HG03045 (cell line): ENCODE measurements at regions not wholly inside any gene's neighbourhood (a gene's known extent, or its start where the extent isn't known, plus 50 kb on each side); places are given as distances from the start of the nearest gene placed in this dataset.

Experiments
- ATAC-seq: cut with Tn5 transposase; IDR thresholded peaks from one replicate; pipeline ENCODE4 v1.9.1; 2021; ENCODE audit warnings: mild to moderate bottlenecking, moderate library complexity; ENCODE audit not compliant: unreplicated experiment

DNA sequence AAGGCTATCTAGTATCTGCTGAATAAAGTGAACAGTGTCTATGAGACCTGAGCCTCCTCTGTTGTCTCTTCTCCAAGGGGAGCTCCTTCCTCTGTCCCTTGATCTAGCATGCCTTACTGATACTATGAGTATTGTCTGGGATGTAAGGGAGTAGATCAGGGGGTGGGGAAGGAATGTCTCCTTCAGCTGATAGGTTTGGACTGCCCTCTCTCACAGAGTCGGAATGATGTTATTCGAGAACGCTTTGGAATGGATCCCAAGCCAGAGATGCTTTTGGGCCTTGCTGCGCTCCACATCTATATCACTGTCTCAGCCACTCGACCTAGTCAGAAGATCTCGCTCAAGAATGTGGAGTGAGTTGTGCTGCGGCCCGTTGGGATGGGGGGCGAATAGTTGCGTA, 68.3 kb upstream of the PRPS1 start:
- no peak for ATAC-seq

DNA sequence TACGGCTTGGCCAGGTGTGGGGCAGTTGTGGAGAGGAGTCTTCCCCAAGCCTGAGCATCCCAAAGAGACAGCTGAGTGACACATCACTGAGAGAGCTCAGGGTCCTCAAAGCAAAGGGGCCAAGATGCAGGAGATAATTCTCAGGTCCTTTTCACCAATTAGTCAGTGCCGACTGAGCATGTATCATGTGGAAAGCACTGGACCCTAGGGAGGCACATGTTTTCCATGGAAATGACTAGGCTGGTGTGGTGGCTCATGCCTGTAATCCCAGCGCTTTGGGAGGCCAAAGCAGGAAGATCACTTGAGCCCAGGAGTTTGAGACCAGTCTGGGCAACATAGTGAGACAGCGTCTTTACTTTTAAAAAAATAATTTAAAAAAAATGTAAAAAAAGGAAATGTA, 67.3 kb upstream of the PRPS1 start:
- ATAC-seq, result no peak

DNA sequence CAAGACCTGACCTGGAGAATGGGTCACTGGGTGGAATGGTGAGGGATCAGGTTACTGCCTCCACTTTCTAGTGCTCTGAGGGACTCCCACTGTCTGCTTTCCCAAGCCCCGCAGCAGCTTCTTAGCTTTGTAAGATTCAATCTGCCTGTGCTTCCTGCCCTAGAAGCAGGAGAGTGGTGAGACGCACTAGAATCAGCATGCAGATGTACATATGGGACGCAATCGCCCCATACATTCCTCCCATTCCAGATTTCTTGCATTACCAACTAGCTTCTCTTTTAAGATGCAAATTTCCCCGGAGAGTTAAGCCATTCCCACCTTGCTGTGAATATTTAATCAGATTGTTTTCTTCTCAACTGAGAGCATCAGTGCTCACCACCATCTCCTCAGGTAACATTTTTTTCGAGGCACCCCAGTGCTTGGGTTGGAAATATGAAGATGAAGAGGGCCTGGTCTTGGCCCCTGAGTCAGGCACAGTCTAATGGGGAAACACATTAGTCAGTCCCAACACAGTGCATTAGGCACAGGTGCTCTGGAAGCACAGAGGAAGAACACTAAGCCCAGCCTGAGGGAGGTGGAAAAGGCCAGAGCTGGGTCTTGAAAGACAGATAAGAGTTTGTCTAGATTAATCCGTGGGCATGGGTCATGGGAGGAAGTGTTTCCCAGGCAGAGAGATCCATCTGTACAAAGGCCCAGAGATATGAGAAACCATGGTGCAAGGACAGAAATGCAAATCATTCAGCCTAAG, 66.7 kb upstream of the PRPS1 start:
- no peak for ATAC-seq

DNA sequence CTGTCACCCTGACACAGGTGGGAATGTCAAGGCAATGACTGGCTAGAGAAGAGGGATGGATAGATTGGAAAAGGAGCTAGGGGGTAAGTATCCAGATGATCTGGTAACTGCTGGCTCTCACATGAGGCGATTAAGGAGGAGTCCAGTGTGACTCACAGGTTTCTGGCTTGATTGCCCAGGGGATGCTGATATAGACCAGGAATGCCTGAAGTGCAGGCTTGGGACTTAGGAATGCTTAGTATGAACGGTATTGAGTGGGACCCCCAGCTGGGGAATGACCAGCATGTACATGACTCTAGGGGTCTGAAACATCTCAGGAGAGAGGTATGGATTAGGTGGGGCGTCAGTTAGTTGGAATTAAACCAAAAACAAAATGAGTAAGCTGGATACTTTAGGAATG, 65.8 kb upstream of the PRPS1 start:
- no peak for ATAC-seq

DNA sequence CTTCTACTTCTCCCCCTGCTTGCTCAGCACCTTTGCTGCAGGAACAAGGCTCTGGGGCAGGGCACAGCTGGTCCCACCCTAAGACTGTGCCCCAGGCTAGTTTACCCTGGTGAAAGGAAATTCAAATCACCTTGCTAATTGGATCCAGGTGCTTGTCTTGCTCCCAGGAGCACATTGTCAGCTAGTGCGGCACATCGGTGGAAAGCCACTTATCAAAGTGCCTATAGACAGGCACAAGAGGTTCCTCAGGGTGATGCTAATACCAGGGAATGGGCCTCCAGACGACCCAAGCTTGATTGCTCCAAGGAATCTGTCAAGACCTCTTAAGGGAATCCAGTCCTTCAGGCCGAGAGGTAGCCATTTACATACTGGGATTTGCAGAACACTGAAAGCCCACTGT, 64.5 kb upstream of the PRPS1 start:
- no peak for ATAC-seq

DNA sequence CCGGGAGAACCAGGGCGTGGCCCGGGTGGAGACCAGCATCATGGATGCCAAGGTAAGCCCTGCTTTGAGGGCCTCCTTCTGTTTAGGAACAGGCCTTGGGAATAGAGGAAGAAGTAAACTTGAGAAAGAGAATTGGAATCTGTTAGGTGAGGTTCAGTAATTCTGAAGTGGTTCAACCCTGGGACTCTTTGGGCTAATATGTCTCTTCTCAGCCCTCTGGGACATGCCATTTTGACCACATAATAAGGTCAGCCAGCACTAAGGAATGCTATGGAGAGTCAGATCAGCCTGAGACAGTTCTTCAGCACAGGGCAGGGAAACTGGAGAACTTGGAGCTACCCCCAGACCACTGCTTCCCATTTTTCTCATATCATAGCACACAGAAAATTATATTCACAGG, 63.3 kb upstream of the PRPS1 start:
- ATAC-seq, result no peak

DNA sequence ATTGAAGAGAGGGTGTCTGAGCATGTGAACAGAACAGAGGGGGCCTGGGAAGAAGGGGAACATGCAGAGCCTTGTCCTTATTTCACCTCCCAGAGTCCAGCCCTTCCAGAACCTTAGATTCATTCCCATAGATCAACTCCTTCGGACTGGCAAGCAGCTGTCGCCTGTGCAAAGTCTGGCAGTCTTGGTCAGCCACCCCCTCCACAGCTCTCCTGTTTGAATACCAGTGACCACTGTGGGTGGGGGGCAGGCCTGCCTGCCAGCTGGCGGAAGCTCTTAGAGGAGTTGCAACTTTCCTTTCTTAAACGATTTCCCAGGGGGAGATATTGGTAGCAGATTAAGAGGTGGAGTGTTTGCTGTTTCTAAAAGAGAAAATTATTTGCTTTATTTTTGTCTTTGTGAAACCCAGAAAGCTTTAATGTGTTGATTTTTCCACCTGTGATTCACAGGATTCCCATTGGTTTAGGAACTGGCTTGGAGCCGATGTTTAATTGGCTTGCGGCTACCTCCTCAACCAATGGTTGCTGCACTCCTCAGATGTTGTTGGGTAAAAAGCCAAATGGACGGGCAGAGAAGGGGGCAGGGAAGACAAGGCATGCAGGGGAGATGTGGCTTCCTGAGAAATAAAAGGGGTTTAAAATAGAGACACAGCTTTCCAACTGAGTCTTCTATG, 62.2 kb upstream of the PRPS1 start:
- ATAC-seq, result no peak

DNA sequence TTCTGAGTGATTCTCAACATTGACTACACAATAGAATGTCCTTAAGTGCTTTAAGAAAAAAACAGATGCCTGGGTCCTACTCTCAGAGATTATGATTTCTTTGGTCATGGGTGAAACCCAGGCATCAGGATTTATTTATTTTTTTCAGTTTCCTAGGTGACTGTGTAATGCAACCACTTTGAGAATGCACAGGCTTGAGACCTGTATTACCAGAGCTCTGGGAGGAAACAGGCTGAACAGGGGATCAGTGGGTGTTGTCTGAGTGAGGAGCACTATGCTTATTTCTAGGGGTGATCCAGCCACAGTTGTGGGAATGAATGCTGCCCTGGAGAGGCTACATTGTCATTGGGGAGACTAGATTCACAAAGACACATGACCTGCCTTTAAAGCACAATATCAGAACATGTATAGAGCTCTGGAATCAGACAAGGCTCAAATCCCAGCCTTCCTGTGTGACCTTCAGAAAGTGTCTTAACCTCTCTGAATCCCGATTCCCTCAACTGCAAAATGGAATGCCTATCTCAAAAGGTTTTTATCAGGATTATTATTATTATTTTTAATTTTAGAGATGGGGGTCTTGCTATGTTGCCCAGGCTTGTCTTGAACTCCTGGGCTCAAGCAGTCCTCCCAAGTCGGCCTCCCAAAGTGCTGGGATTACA, 61.6 kb upstream of the PRPS1 start:
- no peak for ATAC-seq

DNA sequence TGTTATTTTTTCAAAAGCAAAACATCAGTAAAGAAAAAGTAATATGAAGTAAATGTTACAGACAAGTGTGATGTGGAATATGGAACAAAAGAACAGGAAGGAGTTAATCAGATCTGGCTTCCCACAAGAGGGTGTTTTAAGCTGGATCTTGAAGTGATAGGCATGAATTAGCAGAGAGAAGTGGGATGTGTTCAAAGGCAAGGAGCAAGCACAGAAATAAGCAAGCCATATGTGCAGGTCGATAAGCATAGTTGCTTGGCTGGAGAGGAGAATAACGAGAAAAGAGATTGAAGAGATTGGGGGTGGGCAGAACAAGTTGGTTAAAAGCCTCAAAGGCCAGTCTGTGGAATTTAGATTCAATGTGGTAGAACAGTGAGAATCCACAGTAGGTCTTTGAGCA, 60.9 kb upstream of the PRPS1 start:
- ATAC-seq, result no peak

DNA sequence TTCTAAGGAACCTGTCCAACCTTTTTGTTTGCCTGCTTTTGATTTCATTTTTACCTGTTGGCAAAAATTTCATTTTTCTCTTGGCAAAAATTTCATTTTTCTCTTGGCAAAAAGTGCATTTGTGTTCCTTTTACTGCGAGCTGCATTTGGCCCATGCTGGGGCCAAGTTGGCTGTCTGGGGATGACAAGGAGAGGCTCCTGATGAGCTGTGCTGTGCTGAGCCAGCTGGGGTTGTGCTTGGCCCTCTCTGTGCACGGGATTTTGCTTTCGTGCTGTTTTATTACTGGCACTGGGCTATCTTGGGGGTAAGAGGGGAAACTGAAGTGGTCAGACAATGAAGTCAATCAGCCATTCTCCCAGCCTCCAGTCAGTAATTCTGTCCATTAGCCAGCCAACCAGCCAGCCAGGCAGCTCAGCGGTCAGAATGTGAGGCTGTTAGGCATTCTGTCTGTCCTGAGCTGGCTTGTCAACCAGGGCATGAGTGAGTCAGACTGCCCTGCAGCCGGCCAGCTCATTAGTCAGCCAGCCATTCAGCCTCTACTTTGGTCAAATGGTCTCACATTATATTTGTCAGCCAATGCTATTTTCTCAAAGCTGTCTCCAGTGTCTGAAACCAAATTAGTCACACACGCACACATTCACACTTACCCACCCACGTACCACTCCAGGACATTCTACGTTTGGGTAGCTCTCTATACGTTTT, 56.9 kb upstream of the PRPS1 start:
- no peak for ATAC-seq

DNA sequence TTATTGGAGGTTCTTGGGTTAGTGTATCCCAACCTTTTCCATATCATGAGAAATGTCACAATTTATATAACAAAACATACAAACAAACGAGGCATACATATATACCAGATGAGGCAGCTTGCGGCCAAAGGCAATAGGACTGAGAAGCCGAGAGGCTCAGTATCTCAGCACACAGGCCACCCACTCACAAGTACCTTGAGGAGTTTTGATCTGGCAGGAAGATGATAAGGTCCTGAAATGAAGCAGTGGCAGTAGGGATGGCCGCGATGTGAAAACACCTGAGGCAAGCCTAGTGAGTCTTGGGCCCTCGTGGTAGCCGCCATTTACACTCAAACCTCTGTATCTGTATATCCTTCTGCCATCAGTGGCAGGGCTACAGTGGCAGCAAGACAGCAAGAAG, 55.3 kb upstream of the PRPS1 start:
- ATAC-seq, result no peak

DNA sequence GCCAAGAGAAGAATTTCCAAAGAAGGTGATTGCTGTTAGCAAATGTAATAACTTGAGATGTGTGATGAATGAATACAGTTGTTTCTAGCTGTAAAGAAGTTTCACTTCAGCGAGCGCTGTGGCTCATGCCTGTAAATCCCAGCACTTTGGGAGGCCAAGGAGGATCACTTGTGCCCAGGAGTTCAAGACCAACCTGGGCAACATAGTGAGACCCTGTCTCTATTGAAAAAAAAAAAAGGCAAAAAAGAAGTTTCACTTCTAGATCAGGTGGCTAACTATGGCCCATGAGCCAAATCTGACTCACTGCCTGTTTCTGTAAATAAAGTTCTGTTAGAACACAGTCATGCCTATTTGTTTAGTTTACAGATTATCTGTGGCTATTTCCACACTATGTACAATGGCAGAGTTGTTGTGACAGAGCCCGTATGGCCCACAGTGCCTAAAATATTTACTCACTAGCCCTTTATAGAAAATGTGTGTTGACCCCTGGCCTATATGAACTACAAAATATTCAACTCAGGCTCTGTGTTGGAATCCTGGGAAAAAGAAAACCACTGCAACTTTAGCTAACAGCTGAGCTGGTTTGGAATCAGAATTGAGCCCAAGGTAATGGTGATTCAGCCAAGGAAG, 54.1 kb upstream of the PRPS1 start:
- no peak for ATAC-seq

DNA sequence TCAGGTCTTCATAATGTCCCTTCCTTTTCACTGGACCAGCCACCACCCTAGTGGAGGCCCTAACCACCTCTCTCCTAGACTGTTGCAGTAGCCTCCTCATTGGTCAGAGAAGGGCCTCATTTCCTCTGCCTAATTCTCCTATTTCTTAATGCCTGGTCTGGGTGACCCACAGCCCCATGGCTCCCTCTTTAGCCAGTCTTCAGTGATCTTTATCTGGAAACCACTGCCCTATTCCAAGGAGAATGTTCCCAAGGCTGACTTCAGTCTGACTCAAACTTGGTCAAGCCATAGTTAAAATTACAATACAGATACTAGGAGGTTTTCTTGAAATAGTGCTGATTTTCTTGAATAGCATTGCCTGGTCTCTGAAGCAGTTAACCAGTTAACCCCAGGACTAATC, 53.6 kb upstream of the PRPS1 start:
- no peak for ATAC-seq

DNA sequence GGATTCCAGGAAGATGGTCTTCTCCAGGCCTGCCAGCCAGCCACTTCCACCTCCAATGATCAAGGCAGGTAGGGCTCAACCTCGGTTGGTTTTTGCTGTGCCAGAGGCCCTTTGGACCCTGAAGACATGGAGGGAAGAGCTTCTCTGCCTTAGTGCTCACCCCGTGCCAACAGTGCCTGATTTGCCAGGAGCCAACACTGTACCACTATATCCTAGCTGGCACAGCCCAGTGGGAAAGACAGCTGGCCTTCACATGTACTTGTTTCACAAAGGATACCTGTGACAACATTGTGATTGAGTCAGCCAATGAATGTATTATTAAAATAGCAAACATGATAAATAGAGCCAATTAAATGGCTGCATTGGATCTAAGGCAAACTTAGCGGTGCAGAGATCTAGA, 51.9 kb upstream of the PRPS1 start:
- ATAC-seq, result no peak

DNA sequence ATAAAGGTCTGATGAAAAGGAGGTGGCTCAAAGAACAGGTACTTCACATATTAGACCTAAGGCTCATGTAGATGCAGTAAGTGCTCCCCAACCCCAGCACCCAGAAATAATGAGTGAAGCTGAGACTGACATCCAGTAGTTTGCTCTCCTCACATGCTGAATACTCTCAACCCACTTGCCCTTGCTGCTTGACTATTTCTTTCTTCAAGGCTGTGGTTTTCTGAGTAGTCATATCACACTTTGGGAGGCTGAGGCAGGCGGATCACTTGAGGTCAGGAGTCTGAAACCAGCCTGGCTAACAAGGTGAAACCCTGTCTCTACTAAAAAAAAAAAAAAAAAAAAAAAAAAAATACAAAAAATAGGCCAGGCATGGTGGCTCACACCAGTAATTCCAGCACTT, 51.5 kb upstream of the PRPS1 start:
- peak; percentile 71 for ATAC-seq

DNA sequence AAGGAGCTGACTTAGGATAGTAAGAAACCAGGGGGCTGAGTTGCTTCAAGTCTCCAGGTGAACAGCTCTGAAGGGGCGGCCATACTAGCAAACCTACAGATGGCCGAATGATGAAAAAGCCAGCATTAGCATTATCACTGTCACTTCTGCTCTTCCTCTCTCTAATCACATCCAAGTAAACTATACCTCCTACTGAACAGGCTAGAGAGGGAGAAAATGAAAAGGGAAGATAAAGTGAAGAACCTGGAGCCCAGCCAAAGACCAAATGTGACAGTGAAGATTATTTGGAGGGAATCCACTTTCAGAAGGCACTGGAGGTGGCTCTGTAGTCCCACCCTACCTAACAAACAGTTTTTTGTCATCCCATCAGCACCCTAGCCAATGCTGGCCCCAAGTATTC, 50.4 kb upstream of the PRPS1 start:
- no peak for ATAC-seq
